ENCODE measurements at regions not wholly inside any gene's neighbourhood (a gene's known extent, or its start where the extent isn't known, plus 50 kb on each side); places are given as distances from the start of the nearest gene placed in this dataset.
"Not testable (repeated sequence)": the region's sequence is repeated elsewhere in the genome, so short reads cannot be mapped to it uniquely, and the experiment has no call there.

GRCh38 chr4:148540622-148541326, 98.6 kb upstream of the NR3C2 start:
- no peak overlapping the region for H3K9ac ChIP-seq (ENCODE audit: low read length)
- no peaks in the 10 kb centered on the region for H4K20me1 ChIP-seq (ENCODE audit: control insufficient read depth, insufficient read depth, low read length, poor library complexity, severe bottlenecking)
- H3K4me2 ChIP-seq (replicated peaks; ENCODE audit: low read depth, low read length, poor library complexity, severe bottlenecking): no peak overlapping the region
- H3K4me3 ChIP-seq (ENCODE audit: control extremely low read depth in 1 of 5, extremely low read depth in 1 of 5, insufficient read depth in 1 of 5, low read depth in 2 of 5, low read length in 4 of 5): no peak overlapping the region
- H2AFZ ChIP-seq (ENCODE audit: insufficient read depth, low read depth, low read length, poor library complexity, severe bottlenecking): no peak overlapping the region
- DNase-seq: no peak
- H3K4me1 Mint-ChIP-seq: no peaks in the 10 kb centered on the region
- H3K9me3 ChIP-seq (ENCODE audit: control extremely low read depth in 1 of 3, control insufficient read depth in 2 of 3, insufficient read depth in 1 of 3, low read length in 2 of 3): peaks cover 0 to 3% (median 0%) of the 10 kb centered on the region in 3 donors
- H3K27ac Mint-ChIP-seq: no peak overlapping the region
- intact Hi-C loops (cut with micrococcal nuclease): no loop called here
- no peaks in the 10 kb centered on the region for H3K79me2 ChIP-seq (ENCODE audit: control insufficient read depth, insufficient read depth, low read length)
- no peak for TF ChIP-seq CTCF (IDR thresholded peaks at IDR 0.05)
- TF ChIP-seq EZH2 (IDR thresholded peaks at IDR 0.05; ENCODE audit: borderline replicate concordance, insufficient read depth, low read depth, low read length, poor library complexity, severe bottlenecking): no peak
- WGBS (ENCODE audit: insufficient coverage): 55% methylated on average over 2 of the region's 4 CpGs
- POLR2A ChIA-PET: no interaction called here
- H3K27ac ChIP-seq (ENCODE audit: low read length in 2 of 2): no peak overlapping the region
- no peak for ATAC-seq (ENCODE audit: low read depth)
- H3K4me3 Mint-ChIP-seq: no peak overlapping the region
- H3K4me1 ChIP-seq (ENCODE audit: control insufficient read depth in 2 of 2, insufficient read depth in 2 of 2, low read length in 2 of 2): no peaks in the 10 kb centered on the region
- H3K27me3 Mint-ChIP-seq: no peaks in the 10 kb centered on the region
- H3K27me3 ChIP-seq (replicated peaks in 1 of 4; ENCODE audit: control extremely low read depth in 1 of 4, control insufficient read depth in 3 of 4, insufficient read depth in 4 of 4, low read length in 3 of 4): no peaks in the 10 kb centered on the region
- CTCF ChIA-PET: no interaction called here
- H3K36me3 ChIP-seq (replicated peaks in 1 of 2; ENCODE audit: control extremely low read depth in 1 of 2, control insufficient read depth in 1 of 2, extremely low read depth in 1 of 2, insufficient read depth in 2 of 2, low read length in 1 of 2): no peaks in the 10 kb centered on the region
- no peaks in the 10 kb centered on the region for H3K9me3 Mint-ChIP-seq (ENCODE audit: insufficient read depth)

GRCh38 chr4:148539387-148539786, 97.2 kb upstream of the NR3C2 start:
- ATAC-seq (ENCODE audit: low read depth) (no peak), DNase-seq (no peak)
- 93% methylated on average over 2 of the region's 3 CpGs for WGBS (ENCODE audit: insufficient coverage)
- Histone ChIP-seq H3K79me2 (ENCODE audit: control insufficient read depth, insufficient read depth, low read length) (no peaks in the 10 kb centered on the region), H2AFZ (ENCODE audit: insufficient read depth, low read depth, low read length, poor library complexity, severe bottlenecking) (no peak overlapping the region), H4K20me1 (ENCODE audit: control insufficient read depth, insufficient read depth, low read length, poor library complexity, severe bottlenecking) (no peaks in the 10 kb centered on the region), H3K9me3 (ENCODE audit: control extremely low read depth in 1 of 3, control insufficient read depth in 2 of 3, insufficient read depth in 1 of 3, low read length in 2 of 3) (peaks cover 0 to 10% (median 2%) of the 10 kb centered on the region in 3 donors), H3K4me2 (replicated peaks; ENCODE audit: low read depth, low read length, poor library complexity, severe bottlenecking) (no peak overlapping the region), H3K27me3 (replicated peaks in 1 of 4; ENCODE audit: control extremely low read depth in 1 of 4, control insufficient read depth in 3 of 4, insufficient read depth in 4 of 4, low read length in 3 of 4) (no peaks in the 10 kb centered on the region), H3K9ac (ENCODE audit: low read length) (no peak overlapping the region), H3K4me3 (ENCODE audit: control extremely low read depth in 1 of 5, extremely low read depth in 1 of 5, insufficient read depth in 1 of 5, low read depth in 2 of 5, low read length in 4 of 5) (no peak overlapping the region), H3K27ac (ENCODE audit: low read length in 2 of 2) (no peak overlapping the region), H3K36me3 (replicated peaks in 1 of 2; ENCODE audit: control extremely low read depth in 1 of 2, control insufficient read depth in 1 of 2, extremely low read depth in 1 of 2, insufficient read depth in 2 of 2, low read length in 1 of 2) (no peaks in the 10 kb centered on the region), H3K4me1 (ENCODE audit: control insufficient read depth in 2 of 2, insufficient read depth in 2 of 2, low read length in 2 of 2) (no peaks in the 10 kb centered on the region)
- no peaks in the 10 kb centered on the region for H3K4me1 Mint-ChIP-seq
- intact Hi-C loops (cut with micrococcal nuclease): no loop called here
- ChIA-PET CTCF (no interaction called here), POLR2A (no interaction called here)
- H3K9me3 Mint-ChIP-seq (ENCODE audit: insufficient read depth): peaks cover 5% of the 10 kb centered on the region
- no peak overlapping the region for H3K4me3 Mint-ChIP-seq
- TF ChIP-seq CTCF (IDR thresholded peaks at IDR 0.05): no peak
- TF ChIP-seq EZH2 (IDR thresholded peaks at IDR 0.05; ENCODE audit: borderline replicate concordance, insufficient read depth, low read depth, low read length, poor library complexity, severe bottlenecking): no peak
- no peaks in the 10 kb centered on the region for H3K27me3 Mint-ChIP-seq
- H3K27ac Mint-ChIP-seq: no peak overlapping the region

- H3K27ac Mint-ChIP-seq; H3K27ac ChIP-seq (ENCODE audit: low read length in 2 of 2); H3K4me1 ChIP-seq (ENCODE audit: control insufficient read depth in 2 of 2, insufficient read depth in 2 of 2, low read length in 2 of 2); intact Hi-C loops (cut with micrococcal nuclease); H3K4me3 Mint-ChIP-seq; DNase-seq; H3K36me3 ChIP-seq (replicated peaks in 1 of 2; ENCODE audit: control extremely low read depth in 1 of 2, control insufficient read depth in 1 of 2, extremely low read depth in 1 of 2, insufficient read depth in 2 of 2, low read length in 1 of 2); H3K27me3 Mint-ChIP-seq; H3K79me2 ChIP-seq (ENCODE audit: control insufficient read depth, insufficient read depth, low read length); POLR2A ChIA-PET; H3K4me3 ChIP-seq (ENCODE audit: control extremely low read depth in 1 of 5, extremely low read depth in 1 of 5, insufficient read depth in 1 of 5, low read depth in 2 of 5, low read length in 4 of 5); CTCF ChIA-PET; ATAC-seq (ENCODE audit: low read depth); H2AFZ ChIP-seq (ENCODE audit: insufficient read depth, low read depth, low read length, poor library complexity, severe bottlenecking); H4K20me1 ChIP-seq (ENCODE audit: control insufficient read depth, insufficient read depth, low read length, poor library complexity, severe bottlenecking); H3K4me1 Mint-ChIP-seq; H3K9ac ChIP-seq (ENCODE audit: low read length); H3K4me2 ChIP-seq (replicated peaks; ENCODE audit: low read depth, low read length, poor library complexity, severe bottlenecking); H3K27me3 ChIP-seq (replicated peaks in 1 of 4; ENCODE audit: control extremely low read depth in 1 of 4, control insufficient read depth in 3 of 4, insufficient read depth in 4 of 4, low read length in 3 of 4): not testable (repeated sequence)
- peaks cover 0 to 13% (median 2%) of the 10 kb centered on the region in 3 donors for H3K9me3 ChIP-seq (ENCODE audit: control extremely low read depth in 1 of 3, control insufficient read depth in 2 of 3, insufficient read depth in 1 of 3, low read length in 2 of 3)
- 78% methylated on average over 1 of the region's 1 CpG for WGBS (ENCODE audit: insufficient coverage)
- H3K9me3 Mint-ChIP-seq (ENCODE audit: insufficient read depth): peaks cover 18% of the 10 kb centered on the region
Observed at GRCh38 chr4:148533851-148534250, 91.6 kb upstream of the NR3C2 start.

Measured in B cell (primary cell).